ENCODE measurements at regions not wholly inside any gene's neighbourhood (a gene's known extent, or its start where the extent isn't known, plus 50 kb on each side); places are given as distances from the start of the nearest gene placed in this dataset.

- H3K4me3 Mint-ChIP-seq, result no peak overlapping the region
- H3K9me3 Mint-ChIP-seq, result no peaks in the 10 kb centered on the region
- H3K27ac Mint-ChIP-seq, result no peak overlapping the region
- H3K27me3 Mint-ChIP-seq, result peaks cover 46% of the 10 kb centered on the region
- H3K4me1 Mint-ChIP-seq (ENCODE audit: low read depth), result no peaks in the 10 kb centered on the region
- no peak for DNase-seq
- no peaks in the 10 kb centered on the region for H3K36me3 Mint-ChIP-seq (ENCODE audit: low read depth)
Observed at GRCh38 chr4:3658530-3658913, 107.7 kb upstream of the ADRA2C start.

- H3K36me3 Mint-ChIP-seq (ENCODE audit: low read depth), result no peaks in the 10 kb centered on the region
- H3K27ac Mint-ChIP-seq, result no peak overlapping the region
- DNase-seq, result no peak
- no peak overlapping the region for H3K4me3 Mint-ChIP-seq
- no peaks in the 10 kb centered on the region for H3K4me1 Mint-ChIP-seq (ENCODE audit: low read depth)
- no peaks in the 10 kb centered on the region for H3K9me3 Mint-ChIP-seq
- peaks cover 46% of the 10 kb centered on the region for H3K27me3 Mint-ChIP-seq
Observed at GRCh38 chr4:3657902-3658529, 108.2 kb upstream of the ADRA2C start.

- Mint-ChIP-seq H3K27me3 (peaks cover 46% of the 10 kb centered on the region), H3K4me3 (no peak overlapping the region), H3K27ac (no peak overlapping the region), H3K36me3 (ENCODE audit: low read depth) (no peaks in the 10 kb centered on the region), H3K9me3 (no peaks in the 10 kb centered on the region), H3K4me1 (ENCODE audit: low read depth) (no peaks in the 10 kb centered on the region)
- DNase-seq, result no peak
Observed at GRCh38 chr4:3656416-3657356, 109.5 kb upstream of the ADRA2C start.

GRCh38 chr4:3655963-3656362 is 110.2 kb upstream of the ADRA2C start:
- no peak for DNase-seq
- H3K27ac Mint-ChIP-seq, result no peak overlapping the region
- H3K4me3 Mint-ChIP-seq, result no peak overlapping the region
- no peaks in the 10 kb centered on the region for H3K36me3 Mint-ChIP-seq (ENCODE audit: low read depth)
- H3K27me3 Mint-ChIP-seq, result peaks cover 44% of the 10 kb centered on the region
- no peaks in the 10 kb centered on the region for H3K4me1 Mint-ChIP-seq (ENCODE audit: low read depth)
- no peaks in the 10 kb centered on the region for H3K9me3 Mint-ChIP-seq

- H3K27me3 Mint-ChIP-seq, result peaks cover 39% of the 10 kb centered on the region
- H3K9me3 Mint-ChIP-seq, result no peaks in the 10 kb centered on the region
- no peak for DNase-seq
- H3K27ac Mint-ChIP-seq, result no peak overlapping the region
- H3K4me1 Mint-ChIP-seq (ENCODE audit: low read depth), result no peaks in the 10 kb centered on the region
- no peak overlapping the region for H3K4me3 Mint-ChIP-seq
- no peaks in the 10 kb centered on the region for H3K36me3 Mint-ChIP-seq (ENCODE audit: low read depth)
Observed at GRCh38 chr4:3655485-3655884, 110.7 kb upstream of the ADRA2C start.

- Mint-ChIP-seq H3K27me3 (peaks cover 31% of the 10 kb centered on the region), H3K9me3 (no peaks in the 10 kb centered on the region), H3K36me3 (ENCODE audit: low read depth) (no peaks in the 10 kb centered on the region), H3K4me3 (no peak overlapping the region), H3K4me1 (ENCODE audit: low read depth) (no peaks in the 10 kb centered on the region), H3K27ac (no peak overlapping the region)
- DNase-seq, result no peak
Observed at GRCh38 chr4:3654036-3654807, 112.0 kb upstream of the ADRA2C start.

- Mint-ChIP-seq H3K27me3 (peaks cover 18% of the 10 kb centered on the region), H3K36me3 (ENCODE audit: low read depth) (no peaks in the 10 kb centered on the region), H3K27ac (no peak overlapping the region), H3K4me1 (ENCODE audit: low read depth) (no peaks in the 10 kb centered on the region), H3K9me3 (no peaks in the 10 kb centered on the region), H3K4me3 (no peak overlapping the region)
- no peak for DNase-seq
Observed at GRCh38 chr4:3652586-3652985, 113.6 kb upstream of the ADRA2C start.

GRCh38 chr4:3651267-3651845 is 114.8 kb upstream of the ADRA2C start:
- no peak for DNase-seq
- Mint-ChIP-seq H3K4me1 (ENCODE audit: low read depth) (no peaks in the 10 kb centered on the region), H3K27me3 (peaks cover 12% of the 10 kb centered on the region), H3K27ac (no peak overlapping the region), H3K36me3 (ENCODE audit: low read depth) (no peaks in the 10 kb centered on the region), H3K4me3 (no peak overlapping the region), H3K9me3 (no peaks in the 10 kb centered on the region)

- Mint-ChIP-seq H3K9me3 (no peaks in the 10 kb centered on the region), H3K36me3 (ENCODE audit: low read depth) (no peaks in the 10 kb centered on the region), H3K4me1 (ENCODE audit: low read depth) (no peaks in the 10 kb centered on the region), H3K4me3 (no peak overlapping the region), H3K27me3 (peaks cover 3% of the 10 kb centered on the region), H3K27ac (no peak overlapping the region)
- no peak for DNase-seq
Observed at GRCh38 chr4:3649491-3649890, 116.7 kb upstream of the ADRA2C start.

- H3K36me3 Mint-ChIP-seq (ENCODE audit: low read depth), result no peaks in the 10 kb centered on the region
- no peaks in the 10 kb centered on the region for H3K9me3 Mint-ChIP-seq
- no peak overlapping the region for H3K27ac Mint-ChIP-seq
- no peak overlapping the region for H3K4me3 Mint-ChIP-seq
- H3K4me1 Mint-ChIP-seq (ENCODE audit: low read depth), result no peaks in the 10 kb centered on the region
- no peak for DNase-seq
- H3K27me3 Mint-ChIP-seq, result peaks cover 2% of the 10 kb centered on the region
Observed at GRCh38 chr4:3648731-3649130, 116.5 kb upstream of the LRPAP1 start.

- Mint-ChIP-seq H3K36me3 (ENCODE audit: low read depth) (no peaks in the 10 kb centered on the region), H3K4me3 (no peak overlapping the region), H3K4me1 (ENCODE audit: low read depth) (no peaks in the 10 kb centered on the region), H3K27ac (no peak overlapping the region), H3K9me3 (no peaks in the 10 kb centered on the region), H3K27me3 (no peaks in the 10 kb centered on the region)
- DNase-seq, result no peak
Observed at GRCh38 chr4:3648195-3648594, 116.0 kb upstream of the LRPAP1 start.

GRCh38 chr4:3647421-3647820 is 115.2 kb upstream of the LRPAP1 start:
- no peak for DNase-seq
- no peak overlapping the region for H3K4me3 Mint-ChIP-seq
- no peaks in the 10 kb centered on the region for H3K27me3 Mint-ChIP-seq
- no peak overlapping the region for H3K27ac Mint-ChIP-seq
- no peaks in the 10 kb centered on the region for H3K9me3 Mint-ChIP-seq
- H3K4me1 Mint-ChIP-seq (ENCODE audit: low read depth), result no peaks in the 10 kb centered on the region
- H3K36me3 Mint-ChIP-seq (ENCODE audit: low read depth), result no peaks in the 10 kb centered on the region

GRCh38 chr4:3645711-3646679 is 113.8 kb upstream of the LRPAP1 start:
- no peak overlapping the region for H3K27ac Mint-ChIP-seq
- H3K4me3 Mint-ChIP-seq, result no peak overlapping the region
- no peak for DNase-seq
- no peaks in the 10 kb centered on the region for H3K27me3 Mint-ChIP-seq
- no peaks in the 10 kb centered on the region for H3K9me3 Mint-ChIP-seq
- H3K4me1 Mint-ChIP-seq (ENCODE audit: low read depth), result no peaks in the 10 kb centered on the region
- no peaks in the 10 kb centered on the region for H3K36me3 Mint-ChIP-seq (ENCODE audit: low read depth)

Measured in activated T-cell treated with anti-CD3 and anti-CD28 coated beads, Interleukin-2, amount 50 U/mL, for 24 hours (primary cell).